GM18517 (cell line): ENCODE measurements at regions not wholly inside any gene's neighbourhood (a gene's known extent, or its start where the extent isn't known, plus 50 kb on each side); places are given as distances from the start of the nearest gene placed in this dataset.
"Not testable (repeated sequence)": the region's sequence is repeated elsewhere in the genome, so short reads cannot be mapped to it uniquely, and the experiment has no call there.

ENCODE experiments used
- ATAC-seq: cut with Tn5 transposase; IDR thresholded peaks from one replicate; pipeline ENCODE4 v1.9.1; 2021; ENCODE audit warnings: mild to moderate bottlenecking, moderate library complexity; ENCODE audit not compliant: unreplicated experiment

GRCh38 chr12:17016116-17016864, 410.3 kb upstream of the LMO3 start:
- ATAC-seq, result no peak

GRCh38 chr12:17015501-17015900, 409.5 kb upstream of the LMO3 start:
- no peak for ATAC-seq

GRCh38 chr12:17007442-17008040, 401.6 kb upstream of the LMO3 start:
- not testable (repeated sequence) for ATAC-seq

- ATAC-seq, result not testable (repeated sequence)
Observed at GRCh38 chr12:16998538-16998937, 392.6 kb upstream of the LMO3 start.

DNA sequence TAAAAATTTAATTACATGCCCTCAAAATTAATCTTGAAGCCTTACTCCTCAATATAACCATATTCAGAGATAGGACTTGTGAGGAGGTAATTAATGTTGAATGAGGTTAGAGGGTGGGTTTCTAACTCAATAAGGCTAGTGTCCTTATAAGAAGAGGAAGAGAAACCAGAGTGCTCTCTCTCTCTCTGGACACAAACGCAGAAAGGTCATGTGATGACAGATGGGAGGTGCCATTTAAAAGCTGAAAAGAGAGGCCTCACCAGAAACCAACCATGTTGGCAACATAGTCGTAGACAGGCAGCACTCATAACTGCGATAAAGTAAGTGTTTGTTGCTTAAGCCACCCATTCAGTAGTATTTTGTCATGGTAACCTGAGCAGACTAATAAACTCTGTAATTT, 378.5 kb upstream of the LMO3 start:
- ATAC-seq, result no peak

DNA sequence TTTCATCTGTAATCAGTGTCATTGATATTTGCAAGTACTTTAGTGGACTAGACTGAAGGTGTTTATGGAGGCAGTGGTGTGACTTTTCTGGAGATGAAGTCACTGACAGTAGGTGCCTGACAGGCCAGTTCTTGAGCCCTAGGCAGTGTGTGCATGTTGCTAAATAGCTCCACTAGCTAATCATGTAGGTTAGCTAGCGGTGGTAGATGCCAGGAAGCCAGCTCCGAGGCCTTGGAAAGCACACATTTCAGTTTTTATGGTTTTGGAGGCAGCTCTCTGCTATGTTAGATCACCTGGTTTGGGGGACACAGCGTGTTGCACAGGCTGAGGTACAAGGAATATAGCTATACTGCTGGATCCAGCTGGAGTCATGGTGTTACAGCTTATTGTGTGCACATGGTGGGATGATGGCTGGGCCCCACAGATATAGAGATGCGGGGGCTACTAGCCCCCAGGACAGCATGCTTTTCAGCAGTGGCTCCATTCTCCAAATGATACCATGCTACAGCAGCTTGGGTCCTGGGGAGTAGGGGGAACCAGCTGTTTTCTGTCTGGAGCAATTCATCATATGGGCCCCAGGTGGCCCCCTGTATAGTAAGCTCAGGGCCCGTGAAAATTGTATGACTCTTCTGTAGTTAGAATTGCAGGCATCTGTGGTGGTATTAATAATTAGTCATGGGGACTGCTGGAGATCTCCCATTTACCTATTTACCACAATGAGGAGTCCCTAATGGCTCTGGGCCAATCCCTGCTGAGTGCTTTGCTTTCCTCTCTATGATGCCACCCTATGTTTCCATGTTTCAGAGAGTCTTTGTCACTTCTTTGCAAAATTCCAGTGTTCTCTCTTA, 367.2 kb upstream of the LMO3 start:
- ATAC-seq, result no peak

- no peak for ATAC-seq
Observed at GRCh38 chr12:16962889-16963288, 356.9 kb upstream of the LMO3 start.

GRCh38 chr12:16955083-16955657, 349.2 kb upstream of the LMO3 start:
- peak; percentile 68 for ATAC-seq

GRCh38 chr12:16949871-16950667, 344.1 kb upstream of the LMO3 start:
- no peak for ATAC-seq

GRCh38 chr12:16949371-16949770, 343.4 kb upstream of the LMO3 start:
- no peak for ATAC-seq

DNA sequence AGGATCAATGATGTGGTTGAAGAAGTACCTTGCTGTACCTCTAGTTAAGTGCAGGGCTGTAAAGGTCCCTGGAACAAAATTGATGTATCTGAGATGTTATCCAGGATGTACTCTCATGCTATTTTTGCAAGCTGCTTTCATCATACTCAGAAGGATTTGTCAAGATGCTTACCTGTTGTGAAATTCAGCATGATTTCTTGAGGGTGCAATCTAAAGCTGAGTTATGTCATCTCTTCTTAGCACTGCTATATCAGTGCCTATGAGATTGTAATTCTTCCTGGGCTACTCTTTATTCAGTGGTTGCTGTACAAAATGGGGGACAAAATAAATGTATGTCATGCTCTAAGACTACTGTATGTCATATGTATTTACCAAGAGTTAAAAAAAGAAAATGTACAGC, 340.7 kb upstream of the LMO3 start:
- no peak for ATAC-seq

DNA sequence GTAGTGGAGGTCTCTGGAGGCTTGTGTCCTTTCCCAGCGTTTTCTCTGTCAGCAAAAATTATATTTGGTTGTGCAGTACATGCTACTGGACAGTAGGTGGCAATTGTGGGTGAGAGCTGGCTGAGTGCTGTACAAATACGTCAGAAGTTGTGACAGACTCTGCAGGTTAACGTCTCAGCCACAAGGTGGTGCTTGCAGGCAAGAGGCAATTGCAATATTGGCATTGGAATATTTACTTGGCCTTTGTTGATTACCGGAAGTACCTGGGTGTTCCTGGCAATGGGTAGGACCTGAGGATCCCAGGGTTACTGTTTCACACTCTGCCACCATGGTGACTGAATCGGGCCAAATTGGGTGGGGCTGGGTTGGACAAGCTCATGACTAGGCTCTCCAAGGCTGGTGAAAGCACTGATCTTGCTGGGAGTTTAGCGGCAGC, 333.9 kb upstream of the LMO3 start:
- peak; percentile 98 for ATAC-seq

DNA sequence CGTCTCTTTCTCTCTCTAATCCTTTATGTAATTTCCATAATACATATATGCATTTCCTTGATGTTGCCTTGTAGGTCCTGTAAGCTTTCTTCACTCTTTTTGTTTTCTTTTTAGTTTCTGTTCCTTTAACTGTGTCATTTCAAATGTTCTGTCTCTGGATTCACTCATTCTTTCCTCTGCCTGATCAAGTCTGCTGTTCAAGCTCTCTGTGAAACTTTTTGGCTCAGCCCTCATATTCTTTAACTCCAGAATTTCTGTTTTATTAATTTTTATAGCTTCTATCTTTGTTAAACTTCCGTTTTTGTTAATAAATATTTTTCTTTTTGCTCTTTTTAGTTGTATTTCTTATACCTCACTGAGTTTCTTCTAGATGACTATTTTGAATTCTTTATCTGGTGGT, 321.3 kb upstream of the LMO3 start:
- ATAC-seq, result no peak

- no peak for ATAC-seq
Observed at GRCh38 chr12:16920451-16920850, 314.5 kb upstream of the LMO3 start.

- no peak for ATAC-seq
Observed at GRCh38 chr12:16919551-16919950, 313.6 kb upstream of the LMO3 start.

DNA sequence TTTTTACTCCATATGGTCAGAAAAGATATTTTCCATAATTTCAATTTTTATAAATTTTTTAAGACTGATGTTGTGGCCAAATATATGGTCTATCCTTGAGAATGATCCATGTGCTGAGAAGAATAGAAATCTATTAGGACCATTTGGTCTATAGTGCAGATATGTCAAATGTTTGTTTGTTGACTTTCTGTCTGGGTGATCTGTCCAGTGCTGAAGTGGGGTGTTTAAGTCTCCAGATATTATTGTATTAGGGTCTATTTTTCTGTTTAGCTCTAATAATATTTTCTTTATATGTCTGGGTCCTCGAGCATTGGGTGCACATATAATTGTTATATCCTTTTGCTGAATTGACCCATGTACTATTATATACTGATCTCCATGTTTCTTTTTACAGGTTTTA, 308.9 kb upstream of the LMO3 start:
- ATAC-seq, result no peak

- no peak for ATAC-seq
Observed at GRCh38 chr12:16913832-16914490, 308.0 kb upstream of the LMO3 start.

- no peak for ATAC-seq
Observed at GRCh38 chr12:16901946-16902345, 296.0 kb upstream of the LMO3 start.

- no peak for ATAC-seq
Observed at GRCh38 chr12:16893426-16893825, 287.5 kb upstream of the LMO3 start.

GRCh38 chr12:16891673-16892072, 285.7 kb upstream of the LMO3 start:
- ATAC-seq, result no peak
